SIG-M5 (cell line): ENCODE measurements at regions not wholly inside any gene's neighbourhood (a gene's known extent, or its start where the extent isn't known, plus 50 kb on each side); places are given as distances from the start of the nearest gene placed in this dataset.
"Not testable (repeated sequence)": the region's sequence is repeated elsewhere in the genome, so short reads cannot be mapped to it uniquely, and the experiment has no call there.

Experiments
- DNase-seq: peaks from one replicate; lab custom pipeline; 2025; lab: John Stamatoyannopoulos, UW

GRCh38 chr5:118468085-118468484 lies 520.3 kb downstream of the DTWD2 start:
- DNase-seq = no peak

GRCh38 chr5:118467103-118467502 lies 521.2 kb downstream of the DTWD2 start:
- no peak for DNase-seq

DNA sequence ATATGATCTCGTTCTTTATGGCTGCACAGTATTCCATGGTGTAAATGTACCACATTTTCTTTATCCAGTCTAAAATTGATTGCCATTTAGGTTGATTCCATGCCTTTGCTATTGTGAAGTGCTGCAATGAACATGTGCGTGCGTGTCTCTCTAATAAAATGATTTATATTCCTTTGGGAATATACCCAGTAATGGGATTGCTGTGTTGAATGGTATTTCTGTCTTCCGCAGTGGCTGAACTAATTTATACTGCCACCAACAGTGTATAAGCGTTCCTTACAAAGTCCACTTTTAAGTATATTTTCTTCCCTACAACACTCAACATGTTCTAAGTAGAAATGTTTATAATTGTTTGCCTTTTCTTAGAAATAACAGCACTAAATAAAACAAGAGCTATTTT lies 521.9 kb downstream of the DTWD2 start:
- DNase-seq = no peak

DNA sequence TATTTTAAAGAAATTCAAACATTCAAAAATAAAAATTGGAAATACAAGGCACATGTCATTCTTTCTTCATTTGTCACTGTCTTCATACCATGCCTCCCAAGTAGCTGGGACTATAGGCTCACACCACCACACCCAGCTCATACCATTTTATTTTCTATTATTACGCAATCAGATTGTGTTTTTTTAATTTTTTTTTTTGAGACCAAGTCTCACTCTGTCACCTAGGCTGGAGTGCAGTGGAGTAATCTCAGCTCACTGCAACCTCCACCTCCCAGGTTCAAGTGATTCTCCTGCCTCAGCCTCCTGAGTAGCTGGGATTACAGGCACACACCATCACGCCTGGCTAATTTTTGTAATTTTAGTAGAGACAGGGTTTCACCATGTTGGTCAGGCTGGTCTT lies 526.1 kb downstream of the DTWD2 start:
- DNase-seq = not testable (repeated sequence)

DNA sequence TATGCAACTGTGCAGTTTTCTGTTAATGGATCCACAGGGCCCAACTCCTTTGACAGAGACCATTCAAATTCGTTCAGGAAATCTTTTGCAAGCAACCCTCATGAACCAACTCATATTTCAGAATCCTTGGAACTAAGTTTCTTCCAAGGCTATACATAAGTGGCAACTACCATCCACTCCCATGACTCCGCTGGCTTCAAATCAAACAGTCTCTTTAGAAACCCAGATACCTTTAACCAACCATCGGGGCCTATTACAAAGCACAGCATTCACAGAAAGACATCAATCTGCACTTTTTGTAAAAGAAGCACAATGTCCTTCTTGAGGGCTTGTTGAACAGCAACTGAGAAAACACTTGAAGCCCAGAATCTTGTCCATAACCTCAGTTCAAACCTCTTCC lies 526.9 kb downstream of the DTWD2 start:
- no peak for DNase-seq

- DNase-seq = no peak
Measured at GRCh38 chr5:118459490-118459889, 528.9 kb downstream of the DTWD2 start.

- no peak for DNase-seq
Measured at GRCh38 chr5:118456085-118456484, 532.3 kb downstream of the DTWD2 start.

DNA sequence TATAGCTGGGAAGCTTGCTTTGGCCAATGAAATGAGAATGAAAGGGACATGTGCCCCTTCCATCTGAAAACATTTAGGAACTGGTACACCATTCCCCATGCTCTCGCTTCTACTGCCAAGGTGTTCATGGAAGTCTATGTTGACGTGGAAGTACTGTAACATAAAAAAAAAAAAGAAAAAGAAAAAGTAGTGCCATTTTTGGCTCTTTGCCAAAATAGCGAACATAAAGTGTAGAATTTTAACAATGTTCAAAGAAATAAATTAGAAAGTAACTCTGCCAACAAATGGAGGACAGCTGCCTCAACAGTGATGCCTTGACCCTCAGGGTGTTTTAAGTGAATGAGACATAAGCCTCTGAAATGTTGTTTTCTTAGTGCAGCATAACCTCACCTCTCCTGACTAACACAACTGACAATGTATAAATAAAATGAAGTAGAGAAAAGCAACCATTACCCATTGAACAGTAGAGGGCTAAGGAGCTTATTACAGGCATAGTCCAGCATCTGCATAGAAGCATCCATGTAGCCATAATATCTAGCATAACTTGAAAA lies 536.6 kb downstream of the DTWD2 start:
- no peak for DNase-seq

DNA sequence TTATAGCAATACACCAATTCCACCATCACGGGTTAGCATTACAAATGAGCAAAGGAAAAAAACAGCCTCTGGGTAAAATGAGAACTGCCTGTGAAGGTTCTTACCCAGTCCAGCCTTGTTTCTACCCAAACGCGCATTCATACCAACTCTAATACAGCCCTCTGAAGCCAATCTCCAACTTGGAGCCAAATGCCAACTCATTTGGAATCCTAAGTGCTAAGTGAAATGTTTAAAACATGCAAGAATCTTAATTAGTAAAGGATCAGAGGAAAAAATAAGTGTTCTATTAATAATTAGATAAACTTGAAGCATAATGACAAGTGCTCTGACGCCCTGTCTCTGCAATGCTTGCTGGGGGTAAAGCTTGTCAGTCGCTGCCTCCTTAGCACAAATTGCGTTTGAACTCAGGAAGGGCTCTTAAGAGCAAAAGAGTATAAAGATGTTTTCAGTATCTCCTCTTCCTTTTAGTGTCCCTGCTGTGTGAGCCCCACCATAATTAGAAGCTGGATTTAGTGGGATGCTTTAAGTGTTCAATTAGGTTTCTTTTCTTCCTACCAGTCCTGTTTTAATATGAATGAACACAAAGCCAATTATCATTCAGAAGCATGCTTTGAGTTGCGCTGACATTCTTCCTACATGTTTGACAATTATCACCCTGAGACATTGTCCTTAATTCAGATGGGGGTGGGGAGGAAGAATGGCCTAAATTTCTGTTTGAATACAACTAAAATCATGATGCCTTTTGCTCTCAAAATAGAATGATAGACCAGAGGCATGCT lies 537.6 kb downstream of the DTWD2 start:
- DNase-seq = no peak

GRCh38 chr5:118447350-118447749 lies 541.0 kb downstream of the DTWD2 start:
- no peak for DNase-seq

DNA sequence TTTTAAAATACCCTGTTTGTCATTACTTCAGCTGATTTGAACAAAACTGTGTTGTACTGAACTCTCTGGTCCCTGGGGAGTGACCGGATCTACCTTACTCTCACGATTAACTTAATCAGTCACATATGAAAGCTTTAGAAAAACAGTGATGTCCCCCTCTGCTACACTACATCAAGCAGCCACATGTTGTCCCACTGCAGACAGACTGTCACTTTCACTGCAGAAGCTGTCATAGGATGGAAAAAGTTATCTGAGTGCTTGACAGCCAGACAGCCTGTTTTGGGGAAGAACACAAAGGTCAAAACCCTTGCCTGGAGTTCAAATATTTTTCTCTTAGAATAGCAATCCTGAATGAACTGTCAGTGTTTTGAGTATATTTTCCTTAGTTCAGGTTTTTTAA lies 546.4 kb downstream of the DTWD2 start:
- DNase-seq = no peak

DNA sequence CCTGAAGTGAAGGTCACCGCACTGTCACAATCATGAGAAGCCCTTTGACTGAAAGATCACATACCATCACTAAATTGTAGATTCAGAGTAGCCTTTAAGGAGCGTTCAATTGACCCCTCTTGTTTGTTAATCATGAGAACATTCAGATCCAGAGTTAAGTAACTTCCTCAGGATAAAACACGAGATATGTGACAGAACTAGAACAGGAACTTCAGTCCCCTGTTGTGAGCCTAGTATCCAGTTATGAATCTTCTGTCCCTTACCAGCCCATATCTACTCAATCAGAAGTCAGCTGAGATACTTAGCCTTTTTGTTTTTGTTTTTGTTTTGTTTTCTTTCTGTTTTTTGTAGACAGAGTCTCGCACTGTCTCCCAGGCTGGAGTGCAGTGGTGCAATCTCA lies 547.3 kb downstream of the DTWD2 start:
- DNase-seq = no peak

DNA sequence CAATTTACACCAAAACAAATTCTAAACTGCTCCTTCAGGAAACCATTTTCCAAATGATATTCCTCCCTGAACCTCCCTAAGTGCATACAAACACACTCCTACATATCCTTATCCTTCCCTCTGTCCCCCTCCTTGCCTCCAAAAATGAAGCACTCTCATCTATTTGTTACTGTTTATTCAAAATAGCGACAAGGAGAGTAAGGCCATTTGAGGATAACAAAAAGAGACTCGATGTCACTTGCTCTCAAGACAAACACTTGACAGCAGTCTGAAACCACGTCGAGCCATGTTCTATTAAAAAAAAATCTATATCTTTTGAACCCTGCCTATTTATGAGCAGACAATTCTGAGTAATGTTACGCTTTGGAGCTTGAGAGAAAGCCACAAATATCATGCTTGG lies 547.9 kb downstream of the DTWD2 start:
- DNase-seq = no peak

DNA sequence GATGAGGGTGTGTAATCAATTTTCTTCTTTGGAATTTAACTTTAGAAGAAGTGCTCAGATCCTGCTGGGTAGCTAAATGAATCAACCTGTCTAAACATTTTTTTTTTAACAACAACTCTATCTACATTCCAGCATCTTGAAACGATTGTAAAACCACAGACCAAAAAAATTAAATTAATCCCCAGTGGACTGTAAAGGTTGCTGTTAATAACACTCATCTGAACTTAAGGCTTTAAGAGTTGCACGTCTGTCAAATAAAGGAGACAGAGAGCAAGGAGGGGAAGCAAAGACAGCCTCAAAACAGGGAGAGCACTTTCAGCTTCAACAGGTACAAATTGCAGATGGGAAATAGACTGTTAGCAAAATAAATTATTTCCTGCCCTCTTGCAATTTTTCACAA lies 548.5 kb downstream of the DTWD2 start:
- DNase-seq = no peak

- DNase-seq = no peak
Measured at GRCh38 chr5:118435131-118435530, 553.2 kb downstream of the DTWD2 start.

DNA sequence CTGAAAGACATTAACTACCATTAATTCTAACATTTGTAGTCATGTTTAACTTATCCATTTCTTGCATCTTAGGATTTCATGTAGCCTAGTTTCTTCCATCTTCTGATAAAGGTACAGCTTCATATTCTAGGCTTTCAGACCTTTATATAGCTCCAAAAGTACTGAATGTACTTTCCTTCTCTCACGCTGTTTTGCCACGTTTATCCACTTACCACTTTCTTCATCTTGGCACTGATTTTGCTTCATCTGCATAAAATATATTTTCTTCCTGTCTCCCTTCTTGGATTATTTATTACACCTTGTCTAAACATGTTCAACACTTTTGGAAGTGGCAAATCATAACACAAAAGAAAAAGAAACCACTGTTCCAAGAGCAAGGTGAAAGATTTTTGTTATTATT lies 553.8 kb downstream of the DTWD2 start:
- DNase-seq = no peak

DNA sequence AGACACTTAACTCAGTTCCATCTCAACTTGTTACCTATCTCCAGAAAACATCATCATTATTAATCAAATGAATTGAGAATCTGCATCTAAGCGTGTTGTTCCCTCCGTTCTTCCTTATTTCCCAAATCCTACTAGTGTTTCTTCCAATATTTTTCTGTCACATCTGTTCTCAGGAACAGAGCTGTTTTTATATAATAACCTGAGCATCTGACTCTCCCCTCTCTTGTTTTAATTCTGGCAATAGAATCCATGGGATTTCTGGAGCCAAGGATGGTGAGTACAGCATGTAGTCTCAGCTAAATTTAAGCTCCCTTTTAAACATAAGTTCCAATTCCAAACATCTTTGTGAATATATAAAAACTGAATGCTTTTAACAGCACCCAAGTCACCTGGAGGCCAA lies 558.3 kb downstream of the DTWD2 start:
- no peak for DNase-seq

DNA sequence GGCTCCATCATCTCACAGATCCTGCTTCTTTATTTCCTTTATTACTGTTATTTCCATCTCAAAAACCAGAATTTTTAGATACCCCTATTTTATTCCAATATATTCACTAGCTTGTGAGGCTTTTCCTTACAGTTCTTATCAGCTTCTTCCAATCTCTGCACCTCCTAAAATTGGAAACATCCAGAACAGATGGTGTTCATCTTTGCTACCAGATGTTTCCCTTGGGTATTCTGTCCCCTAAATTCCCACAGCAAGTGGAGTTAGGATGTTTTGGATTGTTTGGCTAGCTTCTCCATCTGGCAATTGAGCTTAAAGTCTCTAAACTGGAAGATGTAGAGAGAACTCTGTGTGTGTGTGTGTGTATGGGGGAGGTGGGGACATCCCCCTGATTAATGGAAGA lies 580.4 kb downstream of the DTWD2 start:
- no peak for DNase-seq

DNA sequence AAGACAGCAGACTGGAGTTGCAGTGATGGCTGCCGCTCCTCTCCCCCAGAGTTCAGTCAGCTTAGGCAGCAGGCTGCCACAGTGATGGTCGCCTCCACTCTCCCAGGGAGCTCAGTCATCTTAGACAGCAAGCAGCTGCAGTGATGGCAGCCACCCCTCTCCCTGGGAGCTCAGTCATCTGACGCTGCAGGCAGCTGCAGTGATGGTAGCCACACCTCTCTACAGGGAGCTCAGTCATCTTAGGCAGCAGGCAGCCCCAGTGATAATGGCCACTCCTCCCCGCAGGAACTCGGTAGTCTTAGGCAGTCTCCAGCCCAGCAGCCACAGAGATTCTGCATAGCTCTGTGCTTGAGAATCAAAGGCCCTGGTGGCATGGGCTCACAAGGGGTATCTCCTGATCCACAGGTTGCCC lies 582.7 kb downstream of the DTWD2 start:
- no peak for DNase-seq

- no peak for DNase-seq
Measured at GRCh38 chr5:118397236-118397635, 591.1 kb downstream of the DTWD2 start.

DNA sequence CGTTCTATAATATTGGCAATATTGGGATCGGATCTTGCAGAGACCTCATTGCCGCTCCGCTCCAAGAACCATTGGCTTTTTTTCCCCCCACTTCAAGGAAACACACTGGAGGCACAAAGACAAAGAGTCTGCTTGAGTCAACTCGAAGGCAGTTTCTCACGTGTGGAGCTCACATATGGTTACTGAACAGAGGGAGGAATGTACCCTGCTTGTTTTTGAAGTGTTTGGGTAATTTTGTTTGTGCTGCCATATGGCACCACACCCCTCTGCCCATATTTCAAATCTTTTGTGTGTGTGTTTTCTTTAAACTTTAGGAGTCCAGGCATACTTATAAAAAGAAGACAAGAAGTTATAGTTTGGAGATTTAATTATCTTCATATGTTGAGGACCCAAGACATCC lies 595.9 kb downstream of the DTWD2 start:
- DNase-seq = no peak

DNA sequence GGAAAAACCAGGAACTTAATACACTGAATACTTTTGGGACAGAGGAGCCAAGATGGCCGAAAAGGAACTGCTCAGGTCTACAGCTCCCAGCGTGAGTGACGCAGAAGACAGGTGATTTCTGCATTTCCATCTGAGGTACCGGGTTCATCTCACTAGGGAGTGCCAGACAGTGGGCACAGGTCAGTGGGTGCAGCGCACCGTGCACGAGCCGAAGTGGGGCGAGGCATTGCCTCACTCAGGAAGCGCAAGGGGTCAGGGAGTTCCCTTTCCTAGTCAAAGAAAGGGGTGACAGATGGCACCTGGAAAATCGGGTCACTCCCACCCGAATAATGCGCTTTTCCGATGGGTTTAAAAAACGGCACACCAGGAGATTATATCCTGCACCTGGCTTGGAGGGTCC lies 605.4 kb downstream of the DTWD2 start:
- DNase-seq = not testable (repeated sequence)

DNA sequence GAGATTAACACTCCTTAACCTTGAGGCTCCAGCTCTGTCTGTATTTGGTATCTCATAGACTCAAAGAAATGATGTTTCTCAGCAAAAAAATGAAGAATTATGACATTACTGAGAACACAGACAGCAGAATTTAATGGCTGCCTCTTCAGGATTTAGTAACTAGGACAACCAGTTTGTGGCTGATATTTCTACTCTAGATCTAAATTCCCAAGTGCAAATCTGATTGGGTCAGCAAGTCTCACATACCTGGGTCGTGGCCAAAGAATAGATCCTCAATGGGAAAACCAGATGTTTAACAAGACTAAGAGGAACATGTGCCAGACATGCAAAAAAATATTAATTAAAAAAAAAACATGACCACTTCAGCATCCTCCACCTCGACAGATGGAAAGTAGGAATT lies 608.9 kb downstream of the DTWD2 start:
- DNase-seq = no peak

DNA sequence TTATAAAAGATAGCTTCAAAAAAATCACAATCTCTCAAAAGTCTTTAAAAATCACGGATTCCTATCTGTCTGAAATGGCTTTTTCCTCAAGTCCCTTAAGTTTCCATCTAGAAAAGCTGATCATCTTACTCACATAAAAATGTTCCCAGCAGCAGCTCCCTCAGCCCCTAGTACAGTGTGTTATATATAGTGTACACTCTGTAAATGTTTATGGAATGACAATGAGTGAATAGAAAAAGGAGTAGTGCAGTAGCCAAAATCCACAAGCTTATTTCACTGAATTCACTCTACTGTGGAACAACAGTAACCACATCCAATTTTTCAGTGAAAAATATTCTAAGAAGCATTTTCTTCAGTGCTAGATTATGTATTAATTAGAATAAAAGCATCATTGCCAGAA lies 609.4 kb downstream of the DTWD2 start:
- no peak for DNase-seq
